IPS-NIHi11 (cell line): ENCODE measurements at regions not wholly inside any gene's neighbourhood (a gene's known extent, or its start where the extent isn't known, plus 50 kb on each side); places are given as distances from the start of the nearest gene placed in this dataset.
A peak's percentile ranks its signal among the peaks of the same experiment; 100 is the strongest.
"Not testable (repeated sequence)": the region's sequence is repeated elsewhere in the genome, so short reads cannot be mapped to it uniquely, and the experiment has no call there.

Source experiments
- DNase-seq: peaks from one replicate; pipeline ENCODE4 v3.0.0; 2012; ENCODE audit warnings: mixed read lengths, low spot score

DNA sequence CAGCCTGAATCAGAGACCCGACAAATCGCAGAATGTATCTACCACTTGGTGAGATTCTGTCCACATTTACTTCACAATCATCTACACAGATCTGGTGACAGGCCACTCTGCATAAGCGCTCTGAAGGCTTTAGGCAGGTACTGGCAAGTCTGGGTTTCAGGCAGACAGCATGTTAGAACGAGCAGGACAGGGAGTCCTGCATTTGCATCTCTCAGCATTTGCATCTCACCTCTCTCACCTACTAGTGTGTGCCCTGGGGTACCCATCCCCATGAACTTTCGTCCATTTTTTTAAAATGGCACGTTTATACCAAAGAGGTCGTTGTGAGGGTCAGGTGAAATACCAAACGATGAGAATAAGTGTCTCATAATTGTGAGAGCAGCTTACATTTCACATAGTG, 108.2 kb downstream of the SPATA31A1 start:
- DNase-seq = peak; percentile 1

DNA sequence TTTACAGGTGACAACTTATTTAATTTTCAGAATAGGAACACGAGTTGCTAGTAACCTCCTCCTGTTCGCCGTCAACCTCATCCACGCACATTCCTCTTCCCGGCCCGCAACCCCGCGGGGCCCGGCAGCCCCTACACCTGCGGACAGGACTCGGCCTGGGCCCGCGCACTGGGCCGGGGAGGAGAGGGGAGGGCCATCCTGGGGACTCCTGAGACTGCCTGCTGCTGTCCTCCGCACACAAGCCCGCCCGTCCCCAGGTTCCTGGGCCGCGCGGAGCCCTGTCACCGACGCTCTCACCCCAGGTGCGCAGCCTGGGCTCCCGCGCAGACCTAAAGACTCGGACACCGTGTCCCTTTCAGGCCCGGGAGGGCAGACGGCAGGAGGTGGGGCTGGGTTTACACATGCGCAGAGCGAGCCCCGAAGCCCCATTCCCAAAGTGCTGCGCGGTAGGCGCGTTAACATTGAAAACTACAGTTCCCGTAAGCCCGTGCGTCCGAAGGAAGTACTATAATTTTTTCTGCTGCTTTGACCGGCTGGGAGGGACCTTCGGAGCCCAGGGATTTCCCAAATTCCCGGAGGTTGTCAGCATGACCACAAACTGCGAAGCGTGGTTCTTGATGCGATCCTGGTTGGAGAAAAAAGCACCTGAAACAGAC, 108.8 kb downstream of the SPATA31A1 start:
- not testable (repeated sequence) for DNase-seq

DNA sequence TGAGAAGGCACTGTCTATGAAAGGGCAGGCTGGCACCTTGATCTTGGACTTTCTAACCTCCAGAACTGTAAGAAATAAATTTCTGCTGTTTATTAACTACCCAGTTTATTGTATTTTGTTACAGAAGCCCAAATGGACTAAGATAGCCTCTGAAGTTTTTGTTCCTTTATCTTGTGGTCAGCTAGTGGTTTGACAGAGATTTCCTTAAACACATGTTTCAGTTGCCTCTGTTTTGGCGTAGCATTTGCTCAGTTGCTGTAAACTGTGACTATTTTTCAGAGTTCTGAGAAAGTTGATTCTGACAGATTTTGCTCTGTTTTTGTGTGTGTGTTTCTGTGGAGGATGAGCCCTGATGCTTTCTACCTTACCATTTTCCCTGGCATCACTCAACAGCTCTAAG, 119.0 kb downstream of the SPATA31A1 start:
- DNase-seq = not testable (repeated sequence)

DNA sequence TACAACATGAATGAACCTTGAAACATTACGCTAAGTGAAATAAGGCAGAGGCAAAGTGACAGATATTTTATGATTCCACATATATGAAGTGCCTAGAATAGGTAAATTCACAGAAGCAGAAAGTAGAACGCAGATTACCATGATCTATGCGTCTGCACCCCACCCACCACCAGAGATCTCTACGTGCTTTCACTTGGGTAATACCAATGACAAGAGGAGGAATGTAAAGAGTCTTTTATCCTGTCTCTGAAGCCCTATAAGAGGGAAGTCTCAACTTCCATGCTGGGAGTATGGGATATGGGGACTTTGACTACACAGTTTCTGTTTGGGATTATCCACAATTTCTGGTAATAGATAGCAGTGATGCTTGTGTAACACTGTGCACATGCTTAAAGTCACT, 127.6 kb downstream of the SPATA31A1 start:
- not testable (repeated sequence) for DNase-seq

DNA sequence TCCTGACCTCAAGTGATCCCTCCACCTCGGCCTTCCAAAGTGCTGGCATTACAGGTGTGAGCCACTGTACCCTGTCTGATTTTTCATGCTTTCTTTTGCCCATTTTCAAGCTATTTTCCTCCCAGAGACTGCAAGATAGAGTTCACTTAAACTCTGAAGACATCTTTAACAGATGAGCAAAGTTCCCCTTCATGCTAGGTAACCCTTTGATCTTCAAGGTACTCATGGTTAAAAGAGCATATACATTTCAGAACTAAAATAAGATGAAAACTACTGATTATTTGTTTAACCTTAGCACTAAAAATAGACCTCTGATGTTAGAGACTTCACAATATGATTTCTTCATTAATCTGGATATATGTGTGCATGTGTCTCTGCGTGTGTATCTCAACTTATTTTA, 128.4 kb downstream of the SPATA31A1 start:
- not testable (repeated sequence) for DNase-seq

DNA sequence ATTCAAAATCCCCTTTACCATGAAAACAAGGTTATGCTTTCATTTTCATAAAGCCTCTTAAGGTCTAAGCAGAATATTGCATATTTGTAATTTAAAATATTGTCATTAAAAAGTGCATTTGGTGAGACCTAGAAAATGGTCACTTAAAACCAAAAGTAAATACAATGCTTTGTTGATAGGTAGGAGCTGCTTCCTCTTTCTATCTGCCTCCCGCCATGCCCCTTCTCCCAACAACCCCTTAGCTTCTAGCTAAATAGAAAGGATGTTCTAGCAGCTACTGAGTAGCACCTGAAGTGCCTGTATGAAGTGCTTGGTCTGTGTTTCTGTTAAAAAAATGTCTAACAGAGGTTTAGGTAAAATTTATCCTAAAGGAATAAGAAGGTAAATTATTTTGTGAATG, 128.8 kb downstream of the SPATA31A1 start:
- DNase-seq = not testable (repeated sequence)

DNA sequence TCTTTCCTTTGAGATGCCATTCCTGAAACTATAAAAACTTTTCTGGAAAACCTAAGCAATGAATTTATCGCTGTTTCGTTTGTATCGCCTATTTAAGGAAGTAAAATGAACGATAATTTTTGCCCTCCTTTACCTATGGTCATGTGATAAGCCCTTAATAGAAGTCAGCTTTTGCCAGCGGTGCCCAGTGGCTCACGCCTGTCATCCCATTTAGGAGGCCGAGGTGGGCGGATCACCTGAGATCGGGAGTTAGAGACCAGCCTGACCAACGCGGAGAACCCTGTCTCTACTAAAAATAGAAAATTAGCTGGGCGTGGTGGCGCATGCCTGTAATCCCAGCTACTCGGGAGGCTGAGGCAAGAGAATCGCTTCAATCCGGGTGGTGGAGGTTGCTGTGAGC, 132.0 kb downstream of the SPATA31A1 start:
- DNase-seq = not testable (repeated sequence)

DNA sequence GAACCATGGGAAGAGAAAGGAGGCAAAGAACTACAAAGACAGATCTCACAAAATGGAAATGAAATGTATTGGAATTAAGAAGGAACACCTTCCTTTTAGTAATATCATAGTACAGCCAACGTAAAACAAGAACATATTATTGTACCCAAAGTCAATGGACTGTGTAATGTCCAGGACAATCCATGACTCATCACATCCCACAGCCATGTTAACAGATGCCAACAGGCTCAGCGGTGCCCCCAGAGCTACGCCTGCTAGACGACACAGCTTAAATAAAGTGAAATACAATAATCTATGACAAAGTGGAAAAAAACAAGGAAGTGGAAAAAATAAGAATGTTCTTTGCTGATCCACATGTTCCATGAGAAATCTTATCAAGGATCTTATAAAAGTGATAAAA, 140.8 kb downstream of the SPATA31A1 start:
- DNase-seq = not testable (repeated sequence)

DNA sequence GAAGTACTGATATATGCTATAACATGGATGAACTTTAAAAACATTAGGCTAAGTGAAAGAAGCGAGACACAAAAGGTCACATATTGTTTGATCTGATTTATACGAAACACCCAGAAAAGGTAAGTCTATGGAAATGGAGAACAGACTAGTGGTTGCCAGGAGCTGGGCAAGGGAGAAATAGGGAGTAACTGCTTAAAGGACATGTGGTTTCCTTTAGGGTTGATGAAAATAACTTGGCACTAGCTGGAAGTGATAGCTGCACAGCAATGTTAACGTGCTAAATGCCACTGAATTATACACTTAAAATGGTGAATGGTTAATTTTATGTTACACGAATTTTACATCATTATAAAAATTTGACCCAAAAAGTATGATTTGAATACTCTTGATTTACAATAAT, 147.7 kb downstream of the SPATA31A1 start:
- not testable (repeated sequence) for DNase-seq

DNA sequence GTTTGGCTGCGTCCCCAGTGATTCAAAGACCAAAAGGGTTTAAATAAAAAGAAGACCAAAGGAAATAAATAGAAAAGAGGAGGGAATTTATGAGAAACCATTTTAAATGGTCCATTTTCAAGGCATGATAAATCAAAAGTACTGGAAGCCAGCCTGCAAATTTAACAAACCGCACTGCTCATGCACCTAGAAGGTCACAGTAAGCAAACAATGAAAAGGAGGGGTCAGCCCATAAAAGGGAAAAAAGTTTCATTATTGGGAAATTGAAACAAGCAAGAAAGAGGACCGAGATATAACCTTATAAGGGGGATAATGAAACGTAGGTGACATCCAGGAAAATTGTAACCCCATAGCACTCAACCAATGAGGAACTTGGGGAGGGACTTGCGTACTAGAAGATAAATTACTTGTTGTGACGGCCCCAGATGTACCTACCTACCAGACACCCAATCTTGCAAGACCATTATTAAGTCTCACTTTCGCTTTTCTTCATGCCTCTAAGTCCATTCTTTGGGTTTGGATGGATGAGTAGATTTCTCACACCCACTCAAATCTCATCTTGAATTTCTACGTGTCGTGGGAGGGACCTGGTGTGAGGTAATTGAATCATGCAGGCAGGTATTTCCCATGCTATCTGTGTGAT, 172.0 kb downstream of the SPATA31A1 start:
- DNase-seq = not testable (repeated sequence)

DNA sequence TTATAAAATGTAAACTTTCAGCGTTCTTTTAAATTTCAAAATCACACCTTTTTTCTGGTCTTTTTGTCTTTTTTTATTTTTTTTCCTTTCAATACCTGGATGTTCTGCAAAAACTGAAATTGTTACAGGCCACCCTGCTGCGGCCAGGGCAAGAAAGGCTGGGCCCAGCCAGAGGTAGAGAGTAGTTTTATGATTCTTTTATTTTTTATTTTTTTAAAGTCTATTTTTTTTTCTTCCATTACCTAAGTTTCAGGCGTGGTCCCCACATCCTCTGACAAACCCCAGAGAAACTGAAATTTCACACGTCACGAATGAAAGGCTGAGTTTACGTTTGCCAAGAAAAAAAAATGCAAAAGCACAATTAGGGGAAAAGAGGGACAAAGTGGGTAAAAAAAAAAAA, 177.1 kb downstream of the SPATA31A1 start:
- not testable (repeated sequence) for DNase-seq

DNA sequence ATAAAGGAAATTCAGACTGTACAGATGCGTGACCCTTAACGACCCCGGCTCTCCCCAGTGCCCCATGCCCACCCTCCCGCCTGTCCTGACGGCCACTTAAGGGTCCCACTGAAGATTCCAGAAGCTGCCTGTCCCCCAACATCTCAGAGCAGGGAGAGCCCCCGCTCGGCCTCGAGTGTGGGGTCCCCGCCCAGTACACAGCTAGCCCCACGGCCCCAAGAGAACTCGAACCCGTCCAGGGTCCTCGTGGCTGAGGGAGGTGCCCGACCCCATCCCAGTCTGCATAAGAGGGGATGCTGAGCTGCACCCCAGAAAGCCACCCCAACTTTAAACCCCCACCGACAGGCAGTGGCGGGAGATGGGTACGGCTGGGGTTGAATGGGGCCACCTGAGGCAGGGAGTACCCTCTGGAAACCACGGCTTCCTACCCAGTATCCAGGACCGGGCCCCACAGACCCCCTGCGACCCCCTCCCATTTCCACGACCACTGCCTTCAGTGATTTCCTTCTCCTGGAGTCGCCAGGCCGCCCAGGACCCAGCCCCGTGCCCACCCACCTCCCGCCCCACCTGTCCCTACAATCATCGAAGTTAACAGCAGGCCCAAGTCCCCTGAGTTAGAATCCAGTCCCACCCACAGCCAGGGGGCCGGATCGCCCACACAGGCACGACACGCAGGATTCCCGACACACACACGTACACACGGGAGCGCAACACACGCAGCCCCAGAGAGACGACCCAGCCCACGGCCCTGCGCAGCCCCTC, 177.7 kb downstream of the SPATA31A1 start:
- DNase-seq = not testable (repeated sequence)

DNA sequence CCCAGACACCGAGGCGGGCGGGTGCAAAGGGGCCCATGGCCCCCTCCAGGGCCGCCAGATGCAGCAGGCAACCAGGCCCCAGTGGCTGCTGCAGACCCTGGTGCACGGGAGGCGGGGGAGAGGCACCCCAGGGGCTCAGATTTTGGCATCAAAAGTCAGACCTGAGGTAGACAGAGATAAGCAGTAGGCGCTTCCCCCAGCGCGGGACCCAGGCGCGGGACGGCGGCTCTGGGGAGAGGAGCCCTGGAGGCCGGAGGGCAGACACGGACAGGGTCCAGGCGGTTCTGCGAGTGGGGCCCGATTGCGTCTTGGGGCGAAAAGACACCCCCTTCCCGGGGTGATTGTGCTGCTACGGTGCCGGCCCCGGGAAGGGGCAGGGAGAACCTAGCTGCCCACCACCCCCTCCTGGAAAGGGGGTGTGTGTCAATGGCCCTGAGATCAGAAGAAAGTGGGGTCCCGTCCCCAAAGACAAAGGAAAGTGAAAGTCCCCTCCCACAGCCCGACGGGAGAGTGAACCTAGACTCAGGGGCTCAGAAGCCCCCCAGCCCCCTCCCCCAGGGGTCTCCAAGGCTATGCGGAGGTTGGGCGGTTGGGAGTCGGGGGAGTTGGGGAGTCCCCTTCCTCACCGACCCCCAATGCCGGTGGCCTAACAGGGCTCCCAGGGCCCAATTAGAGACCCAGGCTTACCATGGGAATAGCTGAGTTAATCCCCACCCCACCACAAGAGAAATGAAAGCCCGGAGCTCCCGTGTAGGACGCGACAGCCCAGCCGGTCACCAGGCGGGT, 178.5 kb downstream of the SPATA31A1 start:
- DNase-seq = not testable (repeated sequence)

DNA sequence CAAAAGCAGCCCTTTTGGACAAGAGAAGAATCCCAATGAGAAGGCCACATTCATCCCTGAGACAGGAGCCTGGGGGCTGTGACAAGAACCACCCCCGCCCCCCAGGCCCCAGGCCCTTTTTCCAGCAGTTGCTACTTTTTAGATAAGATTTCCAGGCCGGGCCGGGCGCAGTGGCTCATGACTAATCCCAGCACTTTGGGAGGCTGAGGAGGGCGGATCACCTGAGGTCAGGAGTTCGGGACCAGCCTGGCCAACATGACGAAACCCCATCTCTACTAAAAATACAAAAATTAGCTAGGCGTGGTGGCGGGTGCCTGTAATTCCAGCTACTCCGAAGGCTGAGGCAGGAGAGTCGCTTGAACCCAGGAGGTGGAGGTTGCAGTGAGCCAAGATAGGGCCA, 179.4 kb downstream of the SPATA31A1 start:
- not testable (repeated sequence) for DNase-seq

DNA sequence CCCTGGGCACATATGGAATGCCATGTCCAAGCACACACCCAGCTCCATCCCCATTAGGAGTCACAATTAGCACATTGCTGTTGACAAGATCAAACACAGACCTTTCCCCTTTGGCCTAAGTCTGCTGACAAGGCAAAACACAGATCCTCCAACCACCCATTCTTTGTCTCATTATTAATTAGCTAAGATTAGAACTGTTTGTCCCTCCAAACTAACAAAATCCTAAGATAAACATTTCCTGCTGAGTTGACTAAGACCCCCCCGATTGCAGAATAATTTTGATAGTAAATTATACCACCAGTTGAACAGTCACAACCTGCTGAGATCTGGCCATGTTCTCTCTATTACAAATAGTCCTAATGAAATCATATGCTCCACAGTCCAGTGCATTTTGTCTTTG, 186.7 kb downstream of the SPATA31A1 start:
- not testable (repeated sequence) for DNase-seq

DNA sequence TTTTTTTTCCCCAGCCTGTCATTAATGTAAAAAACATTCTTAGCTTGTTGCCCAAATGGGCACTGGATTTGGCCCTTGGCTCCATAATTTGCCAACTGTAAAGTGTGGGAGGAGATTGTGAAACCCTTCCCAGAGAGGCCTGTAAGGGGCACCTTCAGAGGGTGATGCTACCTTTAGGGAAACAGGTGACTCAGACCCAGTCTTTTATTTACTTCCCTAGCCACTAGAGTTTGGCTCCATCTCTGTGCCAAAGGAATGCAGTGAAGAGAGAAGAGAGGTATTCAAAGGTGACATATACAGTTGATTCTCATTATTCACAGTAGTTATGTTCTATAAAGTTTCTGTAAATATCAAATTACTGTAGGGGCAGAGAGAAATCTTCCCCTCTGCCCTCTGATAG, 189.6 kb downstream of the SPATA31A1 start:
- not testable (repeated sequence) for DNase-seq

DNA sequence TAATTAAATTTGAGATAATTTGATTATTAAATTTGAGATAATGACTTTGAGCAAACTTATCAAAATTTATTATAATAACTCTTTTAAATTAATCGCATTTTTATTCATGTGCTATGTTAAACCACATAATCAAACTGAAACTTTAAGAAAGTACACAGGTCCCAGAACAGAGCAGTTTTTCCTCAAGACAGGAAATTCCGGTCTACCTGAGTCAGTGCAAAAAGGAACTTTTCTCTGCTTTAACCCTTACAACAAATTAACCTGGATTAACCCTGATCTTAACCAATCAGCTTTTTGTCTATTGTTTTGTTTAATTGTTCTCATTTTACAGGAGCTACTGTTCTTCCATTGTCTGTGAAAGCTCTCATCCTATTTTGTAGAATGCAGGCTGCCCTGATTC, 195.1 kb downstream of the SPATA31A1 start:
- DNase-seq = not testable (repeated sequence)

DNA sequence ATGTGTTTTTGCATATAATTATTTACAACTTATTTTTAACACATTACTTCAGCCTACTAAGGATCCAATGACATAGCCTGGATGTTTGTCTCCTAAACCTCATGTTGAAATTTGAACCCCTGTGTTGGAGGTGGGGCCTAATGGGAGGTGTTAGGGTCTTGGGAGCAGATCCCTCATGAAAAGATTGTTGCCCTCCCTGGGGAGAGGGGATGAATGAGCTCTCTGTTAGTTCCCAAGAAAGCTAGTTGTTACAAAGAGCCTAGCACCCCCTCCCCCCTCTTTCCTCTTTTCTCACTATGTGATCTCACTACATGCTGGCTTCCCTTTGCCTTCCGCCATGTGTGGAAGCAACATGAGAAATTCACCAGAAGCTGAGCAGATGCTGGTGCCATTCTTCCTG, 196.1 kb downstream of the SPATA31A1 start:
- DNase-seq = not testable (repeated sequence)

DNA sequence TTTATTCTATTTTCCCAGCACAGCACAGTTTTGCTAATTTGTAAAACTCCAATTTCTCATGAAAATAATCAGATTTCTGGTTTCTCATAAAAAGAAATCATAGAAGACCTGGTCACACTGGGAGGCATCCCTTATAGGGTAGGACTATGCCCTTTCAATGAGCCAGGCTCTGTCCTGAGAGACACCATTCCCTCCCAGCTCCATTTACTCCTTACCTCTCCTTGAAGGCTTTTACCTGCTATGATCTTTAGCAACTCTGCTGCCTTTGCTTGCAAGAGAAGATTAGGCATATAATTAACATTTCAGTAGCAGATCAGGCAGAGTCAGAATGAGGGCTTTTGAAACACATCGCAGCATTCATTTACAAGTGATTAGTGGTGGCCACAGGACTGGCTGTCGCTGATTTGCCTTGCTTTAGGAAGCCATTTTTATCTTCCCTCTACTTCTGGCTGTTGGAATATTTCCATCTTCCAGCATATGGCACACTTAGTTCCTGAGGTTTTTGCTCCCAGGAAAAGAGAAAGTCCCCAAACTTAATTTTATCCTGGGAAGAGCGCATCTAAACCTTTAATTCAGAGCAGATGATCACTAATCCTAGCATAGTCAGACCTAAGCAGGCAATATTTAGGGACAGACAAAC, 196.9 kb downstream of the SPATA31A1 start:
- DNase-seq = not testable (repeated sequence)

DNA sequence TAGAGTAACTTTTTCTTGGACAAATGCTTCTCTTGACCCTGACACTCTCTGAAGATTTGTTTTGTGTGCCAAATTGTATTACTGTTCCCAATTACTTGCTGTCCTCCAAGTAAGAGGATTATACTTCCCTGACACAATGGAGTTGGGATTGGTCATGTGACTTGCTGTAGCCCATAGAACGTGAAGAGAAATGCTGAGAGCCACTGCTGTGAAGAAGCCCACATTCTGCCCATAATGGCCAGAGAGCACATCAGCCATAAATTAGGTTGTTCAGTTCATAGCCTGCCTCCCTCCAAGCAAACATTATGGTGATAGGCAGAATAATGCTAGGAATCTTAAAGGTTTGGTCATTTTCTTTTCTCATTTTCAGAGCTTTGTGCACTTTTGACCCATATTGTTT, 198.9 kb downstream of the SPATA31A1 start:
- DNase-seq = not testable (repeated sequence)

DNA sequence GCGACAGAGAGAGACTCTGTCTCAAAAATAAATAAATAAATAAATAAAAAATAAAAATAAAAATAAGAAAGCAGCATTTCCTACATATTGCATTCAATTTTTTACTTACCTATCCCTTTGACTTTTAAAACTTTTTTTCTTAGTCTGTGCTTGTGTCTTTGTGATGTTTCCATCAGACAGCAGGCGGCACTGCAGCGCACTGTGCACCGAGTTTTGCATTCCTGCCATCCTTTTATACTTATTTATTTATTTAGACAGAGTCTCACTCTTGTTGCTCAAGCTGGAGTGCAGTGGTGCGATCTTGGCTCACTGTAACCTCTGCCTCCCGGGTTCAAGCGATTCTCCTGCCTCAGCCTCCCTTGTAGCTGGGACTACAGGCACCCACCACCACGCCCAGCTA, 203.9 kb downstream of the SPATA31A1 start:
- DNase-seq = not testable (repeated sequence)

DNA sequence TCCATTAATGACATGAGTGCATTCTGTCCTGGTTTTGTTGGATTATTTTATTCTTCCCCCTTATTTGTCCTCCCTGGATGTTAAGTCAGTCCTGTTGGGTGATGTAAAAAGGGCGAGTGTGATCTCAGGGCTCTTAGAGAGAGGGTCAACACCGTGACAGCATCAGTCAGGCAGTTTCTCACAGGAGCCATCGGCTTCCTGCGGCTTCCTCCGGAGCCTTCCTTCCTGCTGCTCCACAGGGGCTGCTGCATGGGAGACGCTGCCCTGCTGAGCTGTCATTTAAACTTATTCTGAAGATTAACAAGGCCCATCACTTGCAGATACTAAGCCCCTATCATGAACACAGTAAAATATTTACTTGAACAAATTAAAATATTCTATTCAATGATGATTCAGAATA, 211.3 kb downstream of the SPATA31A1 start:
- not testable (repeated sequence) for DNase-seq
